ENCODE measurements at regions not wholly inside any gene's neighbourhood (a gene's known extent, or its start where the extent isn't known, plus 50 kb on each side); places are given as distances from the start of the nearest gene placed in this dataset.

DNA sequence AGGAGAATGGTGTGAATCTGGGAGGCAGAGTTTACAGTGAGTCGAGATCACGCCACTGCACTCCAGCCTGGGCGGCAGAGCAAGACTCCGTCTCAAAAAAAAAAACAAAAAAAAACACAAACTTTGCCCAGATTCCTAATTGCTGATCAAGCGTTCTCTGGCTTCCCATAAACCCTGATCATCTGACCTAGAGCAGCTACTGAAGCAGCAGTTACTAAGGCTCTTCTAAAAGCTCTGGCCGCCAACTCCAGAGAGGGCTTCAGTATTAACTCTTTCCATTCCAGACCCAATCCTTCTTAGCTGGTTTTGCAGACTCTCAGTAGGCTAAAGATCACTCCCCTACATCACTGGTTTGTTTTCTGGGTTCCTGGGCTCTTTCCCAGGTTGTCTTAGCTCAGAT, 201.6 kb downstream of the IGSF11 start:
- CTCF ChIA-PET: no interaction called here
- TF ChIP-seq ELF4 (IDR thresholded peaks at IDR 0.05): no peak
- TF ChIP-seq BHLHE40 (IDR thresholded peaks at IDR 0.05; ENCODE audit: borderline replicate concordance): no peak
- no peak for TF ChIP-seq NFRKB (IDR thresholded peaks at IDR 0.05)
- no peak for TF ChIP-seq L3MBTL2 (conservative IDR thresholded peaks at IDR 0.05)
- no peak for TF ChIP-seq SP1 (IDR thresholded peaks at IDR 0.05)
- POLR2A ChIA-PET: no interaction called here
- no peak for DNase-seq (ENCODE audit: extremely low spot score)

DNA sequence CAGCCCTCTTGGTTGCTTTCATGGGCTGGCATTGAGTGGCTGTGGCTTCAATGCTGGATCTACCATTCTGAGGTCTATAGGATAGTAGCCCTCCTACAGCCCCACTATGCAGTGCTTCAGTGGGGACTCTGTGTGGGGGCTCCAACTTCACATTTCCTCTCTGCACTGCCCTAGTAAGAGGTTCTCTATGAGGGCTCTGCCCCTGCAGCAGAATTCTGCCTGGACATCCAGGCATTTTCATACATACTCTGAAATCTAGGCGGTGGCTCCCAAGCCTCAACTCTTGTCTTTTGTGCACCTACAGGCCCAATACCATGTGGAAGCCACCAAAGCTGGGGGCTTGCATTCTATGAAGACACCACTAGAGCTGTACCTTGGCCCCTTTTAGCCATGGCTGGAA, 195.8 kb downstream of the IGSF11 start:
- no peak for DNase-seq (ENCODE audit: extremely low spot score)
- CTCF ChIA-PET: no interaction called here
- TF ChIP-seq ELF4 (IDR thresholded peaks at IDR 0.05): no peak
- POLR2A ChIA-PET: no interaction called here

DNA sequence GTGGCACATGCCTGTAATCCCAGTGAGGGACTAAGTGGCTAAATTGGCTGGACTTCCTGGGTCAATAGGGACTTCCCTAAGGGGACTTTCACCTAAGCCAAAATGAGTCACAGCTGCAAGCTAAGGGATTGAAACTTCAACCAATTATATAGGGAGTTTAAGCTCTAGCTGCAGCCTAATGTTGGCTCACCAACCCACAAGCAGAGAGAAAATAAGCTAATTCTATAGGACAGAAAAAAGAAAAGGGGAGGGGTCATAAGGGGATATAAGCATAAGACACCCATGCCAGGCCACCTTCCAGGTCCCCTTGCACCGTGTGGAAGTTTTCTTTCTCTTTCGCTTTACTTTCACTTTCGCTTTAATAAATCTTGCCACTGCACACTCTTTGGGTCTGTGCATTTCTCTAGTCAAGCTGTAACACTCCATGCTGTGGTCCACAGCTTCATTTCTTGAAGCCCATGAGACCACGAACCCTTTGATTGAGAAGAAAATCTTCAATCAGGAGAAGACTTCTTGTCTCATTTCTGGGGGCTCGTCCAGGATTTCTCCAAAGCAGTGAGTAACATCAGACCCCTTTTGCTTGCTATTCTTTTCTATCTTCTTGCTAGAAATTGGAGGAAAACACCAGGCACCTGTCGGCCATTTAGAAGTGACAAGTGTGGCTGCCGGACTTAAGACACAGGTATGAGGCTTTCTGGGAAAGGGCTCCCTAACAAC, 192.3 kb downstream of the IGSF11 start:
- TF ChIP-seq ARNT (IDR thresholded peaks at IDR 0.05) (no peak), CTBP1 (IDR thresholded peaks at IDR 0.05; ENCODE audit: borderline replicate concordance) (no peak), BHLHE40 (IDR thresholded peaks at IDR 0.05; ENCODE audit: borderline replicate concordance) (no peak), SUZ12 (IDR thresholded peaks at IDR 0.05) (no peak), HDGF (IDR thresholded peaks at IDR 0.05; ENCODE audit: borderline replicate concordance) (no peak), TARDBP (IDR thresholded peaks at IDR 0.05) (no peak), FOXK2 (IDR thresholded peaks at IDR 0.05) (no peak), ZNF384 (IDR thresholded peaks at IDR 0.05) (no peak), ELF4 (IDR thresholded peaks at IDR 0.05) (no peak), NFRKB (IDR thresholded peaks at IDR 0.05) (no peak), LEF1 (IDR thresholded peaks at IDR 0.05; ENCODE audit: borderline replicate concordance) (no peak), FOXM1 (IDR thresholded peaks at IDR 0.05; ENCODE audit: borderline replicate concordance) (no peak), FOXA1 (IDR thresholded peaks at IDR 0.05) (no peak), L3MBTL2 (conservative IDR thresholded peaks at IDR 0.05) (no peak), SP1 (IDR thresholded peaks at IDR 0.05) (no peak)
- TF ChIP-seq, protein P1, sequence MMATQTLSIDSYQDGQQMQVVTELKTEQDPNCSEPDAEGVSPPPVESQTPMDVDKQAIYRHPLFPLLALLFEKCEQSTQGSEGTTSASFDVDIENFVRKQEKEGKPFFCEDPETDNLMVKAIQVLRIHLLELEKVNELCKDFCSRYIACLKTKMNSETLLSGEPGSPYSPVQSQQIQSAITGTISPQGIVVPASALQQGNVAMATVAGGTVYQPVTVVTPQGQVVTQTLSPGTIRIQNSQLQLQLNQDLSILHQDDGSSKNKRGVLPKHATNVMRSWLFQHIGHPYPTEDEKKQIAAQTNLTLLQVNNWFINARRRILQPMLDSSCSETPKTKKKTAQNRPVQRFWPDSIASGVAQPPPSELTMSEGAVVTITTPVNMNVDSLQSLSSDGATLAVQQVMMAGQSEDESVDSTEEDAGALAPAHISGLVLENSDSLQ (IDR thresholded peaks at IDR 0.05): no peak
- CTCF ChIA-PET: no interaction called here
- no peak for DNase-seq (ENCODE audit: extremely low spot score)
- POLR2A ChIA-PET: no interaction called here

DNA sequence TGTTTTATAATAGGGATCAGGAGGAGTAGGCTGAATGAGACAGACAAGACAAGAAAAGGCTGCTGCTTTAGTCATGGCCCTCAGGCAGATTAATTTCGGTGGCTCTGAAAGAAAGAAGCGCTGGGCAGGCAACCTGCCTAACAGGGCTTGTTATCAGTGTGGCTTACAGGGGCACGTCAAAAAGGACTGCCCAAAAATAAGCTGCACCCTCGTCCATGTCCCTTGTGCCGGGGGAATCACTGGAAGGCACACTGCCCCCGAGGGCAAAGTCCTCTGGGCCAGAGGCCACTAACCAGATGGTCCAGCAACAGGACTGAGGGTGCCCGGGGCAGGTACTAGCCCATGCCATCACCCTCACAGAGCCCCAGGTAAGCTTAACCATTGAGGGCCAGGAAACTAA, 188.5 kb downstream of the IGSF11 start:
- ChIA-PET CTCF (no interaction called here), POLR2A (no interaction called here)
- no peak for TF ChIP-seq ZNF384 (IDR thresholded peaks at IDR 0.05)
- TF ChIP-seq NFRKB (IDR thresholded peaks at IDR 0.05): no peak
- no peak for TF ChIP-seq FOXM1 (IDR thresholded peaks at IDR 0.05; ENCODE audit: borderline replicate concordance)
- no peak for TF ChIP-seq HDGF (IDR thresholded peaks at IDR 0.05; ENCODE audit: borderline replicate concordance)
- TF ChIP-seq SUZ12 (IDR thresholded peaks at IDR 0.05): no peak
- TF ChIP-seq SP1 (IDR thresholded peaks at IDR 0.05): no peak
- no peak for TF ChIP-seq TARDBP (IDR thresholded peaks at IDR 0.05)
- TF ChIP-seq, protein P1 (IDR thresholded peaks at IDR 0.05): no peak
- TF ChIP-seq CTBP1 (IDR thresholded peaks at IDR 0.05; ENCODE audit: borderline replicate concordance): no peak
- TF ChIP-seq L3MBTL2 (conservative IDR thresholded peaks at IDR 0.05): no peak
- no peak for TF ChIP-seq FOXK2 (IDR thresholded peaks at IDR 0.05)
- no peak for TF ChIP-seq FOXA1 (IDR thresholded peaks at IDR 0.05)
- TF ChIP-seq LEF1 (IDR thresholded peaks at IDR 0.05; ENCODE audit: borderline replicate concordance): no peak
- TF ChIP-seq BHLHE40 (IDR thresholded peaks at IDR 0.05; ENCODE audit: borderline replicate concordance): no peak
- no peak for TF ChIP-seq ELF4 (IDR thresholded peaks at IDR 0.05)
- no peak for TF ChIP-seq ARNT (IDR thresholded peaks at IDR 0.05)
- no peak for DNase-seq (ENCODE audit: extremely low spot score)
